ENCODE measurements at regions not wholly inside any gene's neighbourhood (a gene's known extent, or its start where the extent isn't known, plus 50 kb on each side); places are given as distances from the start of the nearest gene placed in this dataset.
"Not testable (repeated sequence)": the region's sequence is repeated elsewhere in the genome, so short reads cannot be mapped to it uniquely, and the experiment has no call there.

GRCh38 chr6:153984811-153985210 lies 54.2 kb upstream of the OPRM1 start:
- TF ChIP-seq, protein P1, sequence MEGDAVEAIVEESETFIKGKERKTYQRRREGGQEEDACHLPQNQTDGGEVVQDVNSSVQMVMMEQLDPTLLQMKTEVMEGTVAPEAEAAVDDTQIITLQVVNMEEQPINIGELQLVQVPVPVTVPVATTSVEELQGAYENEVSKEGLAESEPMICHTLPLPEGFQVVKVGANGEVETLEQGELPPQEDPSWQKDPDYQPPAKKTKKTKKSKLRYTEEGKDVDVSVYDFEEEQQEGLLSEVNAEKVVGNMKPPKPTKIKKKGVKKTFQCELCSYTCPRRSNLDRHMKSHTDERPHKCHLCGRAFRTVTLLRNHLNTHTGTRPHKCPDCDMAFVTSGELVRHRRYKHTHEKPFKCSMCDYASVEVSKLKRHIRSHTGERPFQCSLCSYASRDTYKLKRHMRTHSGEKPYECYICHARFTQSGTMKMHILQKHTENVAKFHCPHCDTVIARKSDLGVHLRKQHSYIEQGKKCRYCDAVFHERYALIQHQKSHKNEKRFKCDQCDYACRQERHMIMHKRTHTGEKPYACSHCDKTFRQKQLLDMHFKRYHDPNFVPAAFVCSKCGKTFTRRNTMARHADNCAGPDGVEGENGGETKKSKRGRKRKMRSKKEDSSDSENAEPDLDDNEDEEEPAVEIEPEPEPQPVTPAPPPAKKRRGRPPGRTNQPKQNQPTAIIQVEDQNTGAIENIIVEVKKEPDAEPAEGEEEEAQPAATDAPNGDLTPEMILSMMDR (IDR thresholded peaks at IDR 0.05) = no peak
- TF ChIP-seq POLR2A (IDR thresholded peaks at IDR 0.05) = no peak
- no peaks in the 10 kb centered on the region for H3K27me3 ChIP-seq
- H3K36me3 ChIP-seq = no peaks in the 10 kb centered on the region
- H3K4me3 ChIP-seq = no peak overlapping the region
- no peaks in the 10 kb centered on the region for H3K4me1 ChIP-seq
- intact Hi-C loops (cut with DNase I; ENCODE audit: low total_unique reads) = no loop called here
- no peak overlapping the region for H3K27ac ChIP-seq
- no peak for DNase-seq
- no peaks in the 10 kb centered on the region for H3K9me3 ChIP-seq

GRCh38 chr6:153980171-153980570 lies 58.9 kb upstream of the OPRM1 start:
- no peaks in the 10 kb centered on the region for H3K4me1 ChIP-seq
- H3K9me3 ChIP-seq = no peaks in the 10 kb centered on the region
- TF ChIP-seq, protein P1 (IDR thresholded peaks at IDR 0.05) = no peak
- TF ChIP-seq POLR2A (IDR thresholded peaks at IDR 0.05) = no peak
- no peak overlapping the region for H3K4me3 ChIP-seq
- no peak overlapping the region for H3K27ac ChIP-seq
- no peak for DNase-seq
- intact Hi-C loops (cut with DNase I; ENCODE audit: low total_unique reads) = no loop called here
- H3K36me3 ChIP-seq = no peaks in the 10 kb centered on the region
- no peaks in the 10 kb centered on the region for H3K27me3 ChIP-seq

DNA sequence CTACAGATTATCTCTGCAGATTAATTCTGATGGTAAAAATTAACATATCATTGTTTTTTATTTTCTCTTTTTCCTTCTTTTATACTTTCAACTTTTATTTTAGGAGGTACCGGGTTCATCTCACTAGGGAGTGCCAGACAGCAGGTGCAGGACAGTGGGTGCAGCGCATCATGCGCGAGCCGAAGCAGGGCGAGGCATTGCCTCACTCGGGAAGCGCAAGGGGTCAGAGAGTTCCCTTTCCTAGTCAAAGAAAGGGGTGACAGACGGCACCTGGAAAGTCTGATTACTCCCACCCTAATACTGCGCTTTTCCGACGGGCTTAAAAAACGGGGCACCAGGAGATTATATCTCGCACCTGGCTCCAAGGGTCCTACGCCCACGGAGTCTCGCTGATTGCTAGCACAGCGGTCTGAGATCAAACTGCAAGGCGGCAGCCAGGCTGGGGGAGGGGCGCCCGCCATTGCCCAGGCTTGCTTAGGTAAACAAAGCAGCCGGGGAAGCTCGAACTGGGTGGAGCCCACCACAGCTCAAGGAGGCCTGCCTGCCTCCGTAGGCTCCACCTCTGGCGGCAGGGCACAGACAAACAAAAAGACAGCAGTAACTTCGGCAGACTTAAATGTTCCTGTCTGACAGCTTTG lies 60.0 kb upstream of the OPRM1 start:
- DNase-seq; H3K4me3 ChIP-seq; H3K27ac ChIP-seq; H3K4me1 ChIP-seq; H3K9me3 ChIP-seq; H3K36me3 ChIP-seq; intact Hi-C loops (cut with DNase I; ENCODE audit: low total_unique reads); H3K27me3 ChIP-seq: not testable (repeated sequence)

GRCh38 chr6:153976921-153977693 lies 61.9 kb upstream of the OPRM1 start:
- H3K27me3 ChIP-seq = no peaks in the 10 kb centered on the region
- no peak for DNase-seq
- H3K27ac ChIP-seq = no peak overlapping the region
- TF ChIP-seq, protein P1 (IDR thresholded peaks at IDR 0.05) = no peak
- no peak for TF ChIP-seq POLR2A (IDR thresholded peaks at IDR 0.05)
- H3K4me1 ChIP-seq = no peaks in the 10 kb centered on the region
- H3K36me3 ChIP-seq = no peaks in the 10 kb centered on the region
- intact Hi-C loops (cut with DNase I; ENCODE audit: low total_unique reads) = no loop called here
- no peak overlapping the region for H3K4me3 ChIP-seq
- no peaks in the 10 kb centered on the region for H3K9me3 ChIP-seq

- no peak for DNase-seq
- no peak overlapping the region for H3K4me3 ChIP-seq
- H3K9me3 ChIP-seq = no peaks in the 10 kb centered on the region
- no peaks in the 10 kb centered on the region for H3K4me1 ChIP-seq
- no peak overlapping the region for H3K27ac ChIP-seq
- intact Hi-C loops (cut with DNase I; ENCODE audit: low total_unique reads) = no loop called here
- no peaks in the 10 kb centered on the region for H3K36me3 ChIP-seq
- H3K27me3 ChIP-seq = no peaks in the 10 kb centered on the region
- TF ChIP-seq POLR2A (IDR thresholded peaks at IDR 0.05) = no peak
- TF ChIP-seq, protein P1 (IDR thresholded peaks at IDR 0.05) = no peak
These were observed 73.0 kb upstream of the OPRM1 start for GRCh38 chr6:153966001-153966400.
